ENCODE measurements at regions not wholly inside any gene's neighbourhood (a gene's known extent, or its start where the extent isn't known, plus 50 kb on each side); places are given as distances from the start of the nearest gene placed in this dataset.

DNA sequence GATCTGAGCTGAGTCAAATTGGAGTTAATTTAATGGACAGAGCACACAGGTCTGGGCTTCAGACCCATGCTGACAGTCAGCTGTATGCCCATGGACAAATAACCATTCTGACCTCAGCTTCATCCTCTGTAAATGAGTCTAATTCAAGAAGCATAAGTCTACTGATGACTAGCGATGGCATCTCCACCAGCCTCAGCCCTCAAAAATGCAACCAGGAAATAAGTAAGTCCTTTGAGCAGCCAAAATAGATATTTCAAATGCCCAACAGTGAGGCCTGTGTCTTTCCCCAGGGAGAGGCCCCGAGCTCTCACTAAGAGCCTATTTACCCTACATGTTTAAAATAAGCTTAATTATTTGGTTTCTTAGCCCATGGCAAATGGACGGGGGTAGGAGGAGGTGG, 114.2 kb upstream of the MTHFD1L start:
- no peak for TF ChIP-seq CTCF (IDR thresholded peaks at IDR 0.05)
- TF ChIP-seq POLR2A (IDR thresholded peaks at IDR 0.05) = no peak
